Thyroid gland (tissue), 4 donors: ENCODE measurements at regions not wholly inside any gene's neighbourhood (a gene's known extent, or its start where the extent isn't known, plus 50 kb on each side); places are given as distances from the start of the nearest gene placed in this dataset.

Experiments used
- DNase-seq, 2 donors: peaks; one replicate each; pipeline ENCODE4 v3.0.0-alpha.2; 2019
- H3K27ac ChIP-seq, 3 donors: fragments of 200-600 bp; sonication (generic); 1 replicate in 2 of 3; 2 replicates in 1 of 3; pipeline ENCODE4 v1.5.1; 2016 to 2019; ENCODE audit warnings: mild to moderate bottlenecking in 1 of 3, moderate library complexity in 1 of 3
- H3K27me3 ChIP-seq: fragments of 200-600 bp; sonication (generic); one replicate; pipeline ENCODE4 v1.5.1; 2019
- H3K36me3 ChIP-seq, 2 donors: fragments of 200-600 bp; sonication (generic); one replicate each; pipeline ENCODE4 v1.5.1; 2016 to 2019
- H3K4me1 ChIP-seq, 2 donors: fragments of 200-600 bp; sonication (generic); one replicate each; pipeline ENCODE4 v1.5.1; 2017 to 2019
- H3K4me3 ChIP-seq, 3 donors: fragments of 200-600 bp; sonication (generic); replicated peaks in 1 of 3; 1 replicate in 2 of 3; 2 replicates in 1 of 3; pipeline ENCODE4 v1.5.1; 2016; ENCODE audit warnings: mild to moderate bottlenecking in 1 of 3
- H3K9me3 ChIP-seq: fragments of 200-600 bp; sonication (generic); one replicate; pipeline ENCODE4 v1.5.1; 2017
- POLR2A ChIP-seq, 2 donors: fragments of 450-650 bp; IDR thresholded peaks; one replicate each; pipeline ENCODE4 v1.6.1; 2017; ENCODE audit warnings: antibody characterized with exemption in 2 of 2, mild to moderate bottlenecking in 2 of 2, moderate library complexity in 1 of 2
- WGBS, 2 donors: methylation state at CpG; one replicate each; pipeline ENCODE4 v1.1.5; 2017; 5-methylcytosine and 5-hydroxymethylcytosine counted together
- intact Hi-C: fragments of 100-400 bp; cut with DNase I; formaldehyde crosslinking; loops from one replicate; pipeline ENCODE4 v1.15.1; 2023
- TF ChIP-seq, protein P1 (sequence below), 6 experiments: fragments of 200-600 bp in 3 of 6; fragments of 450-650 bp in 3 of 6; sonication (generic) in 3 of 6; IDR thresholded peaks; one replicate each; pipeline ENCODE4 v1.5.1; 2016 to 2019; ENCODE audit warnings: antibody characterized with exemption in 6 of 6, mild to moderate bottlenecking in 2 of 6, inconsistent platforms in 1 of 6, moderate library complexity in 1 of 6

GRCh38 chr1:185453496-185454192 is 136.6 kb upstream of the IVNS1ABP start:
- no peak for TF ChIP-seq POLR2A (IDR thresholded peaks at IDR 0.05)
- DNase-seq = no peak
- Histone ChIP-seq H3K4me3 (no peak overlapping the region), H3K36me3 (no peaks in the 10 kb centered on the region), H3K4me1 (no peaks in the 10 kb centered on the region), H3K27ac (no peak overlapping the region), H3K27me3 (no peaks in the 10 kb centered on the region), H3K9me3 (no peaks in the 10 kb centered on the region)
- intact Hi-C loops = no loop called here
- WGBS, 2 donors = 86 to 92% methylated on average over 7 of the region's 7 CpGs

DNA sequence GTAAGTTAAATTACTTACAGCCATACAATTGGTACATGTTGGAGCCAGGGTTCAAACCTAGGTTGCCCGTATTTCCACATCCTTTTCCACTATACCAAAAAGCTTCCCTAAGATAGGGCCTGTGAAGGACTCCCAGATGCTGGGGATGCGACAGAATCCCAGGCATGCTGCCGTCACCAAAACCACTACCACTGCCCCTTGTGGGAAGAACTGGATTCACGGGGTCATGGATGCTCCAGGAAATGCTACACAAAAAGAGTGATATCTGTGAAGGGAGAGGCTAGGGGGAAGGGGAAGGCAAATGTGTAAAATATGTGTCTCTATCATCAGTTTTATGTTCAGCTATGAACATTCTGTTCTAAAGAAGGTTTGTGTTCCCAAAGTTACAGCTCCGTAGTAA is 133.9 kb upstream of the IVNS1ABP start:
- TF ChIP-seq POLR2A (IDR thresholded peaks at IDR 0.05) = no peak
- TF ChIP-seq, protein P1, sequence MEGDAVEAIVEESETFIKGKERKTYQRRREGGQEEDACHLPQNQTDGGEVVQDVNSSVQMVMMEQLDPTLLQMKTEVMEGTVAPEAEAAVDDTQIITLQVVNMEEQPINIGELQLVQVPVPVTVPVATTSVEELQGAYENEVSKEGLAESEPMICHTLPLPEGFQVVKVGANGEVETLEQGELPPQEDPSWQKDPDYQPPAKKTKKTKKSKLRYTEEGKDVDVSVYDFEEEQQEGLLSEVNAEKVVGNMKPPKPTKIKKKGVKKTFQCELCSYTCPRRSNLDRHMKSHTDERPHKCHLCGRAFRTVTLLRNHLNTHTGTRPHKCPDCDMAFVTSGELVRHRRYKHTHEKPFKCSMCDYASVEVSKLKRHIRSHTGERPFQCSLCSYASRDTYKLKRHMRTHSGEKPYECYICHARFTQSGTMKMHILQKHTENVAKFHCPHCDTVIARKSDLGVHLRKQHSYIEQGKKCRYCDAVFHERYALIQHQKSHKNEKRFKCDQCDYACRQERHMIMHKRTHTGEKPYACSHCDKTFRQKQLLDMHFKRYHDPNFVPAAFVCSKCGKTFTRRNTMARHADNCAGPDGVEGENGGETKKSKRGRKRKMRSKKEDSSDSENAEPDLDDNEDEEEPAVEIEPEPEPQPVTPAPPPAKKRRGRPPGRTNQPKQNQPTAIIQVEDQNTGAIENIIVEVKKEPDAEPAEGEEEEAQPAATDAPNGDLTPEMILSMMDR (IDR thresholded peaks at IDR 0.05) = no peak
- intact Hi-C loops = no loop called here
- Histone ChIP-seq H3K9me3 (no peaks in the 10 kb centered on the region), H3K4me3 (no peak overlapping the region), H3K36me3 (no peaks in the 10 kb centered on the region), H3K27me3 (no peaks in the 10 kb centered on the region), H3K4me1 (no peaks in the 10 kb centered on the region), H3K27ac (no peak overlapping the region)
- WGBS, 2 donors = 78 to 87% methylated on average over 5 of the region's 5 CpGs
- DNase-seq = no peak

GRCh38 chr1:185450060-185450788 is 133.2 kb upstream of the IVNS1ABP start:
- intact Hi-C loops = no loop called here
- H3K4me3 ChIP-seq = no peak overlapping the region
- H3K36me3 ChIP-seq = no peaks in the 10 kb centered on the region
- no peaks in the 10 kb centered on the region for H3K4me1 ChIP-seq
- no peaks in the 10 kb centered on the region for H3K9me3 ChIP-seq
- no peak overlapping the region for H3K27ac ChIP-seq
- H3K27me3 ChIP-seq = no peaks in the 10 kb centered on the region
- TF ChIP-seq POLR2A (IDR thresholded peaks at IDR 0.05) = no peak
- TF ChIP-seq, protein P1 (IDR thresholded peaks at IDR 0.05) = no peak
- 95 to 99% methylated on average over 3 of the region's 3 CpGs for WGBS, 2 donors
- no peak for DNase-seq

DNA sequence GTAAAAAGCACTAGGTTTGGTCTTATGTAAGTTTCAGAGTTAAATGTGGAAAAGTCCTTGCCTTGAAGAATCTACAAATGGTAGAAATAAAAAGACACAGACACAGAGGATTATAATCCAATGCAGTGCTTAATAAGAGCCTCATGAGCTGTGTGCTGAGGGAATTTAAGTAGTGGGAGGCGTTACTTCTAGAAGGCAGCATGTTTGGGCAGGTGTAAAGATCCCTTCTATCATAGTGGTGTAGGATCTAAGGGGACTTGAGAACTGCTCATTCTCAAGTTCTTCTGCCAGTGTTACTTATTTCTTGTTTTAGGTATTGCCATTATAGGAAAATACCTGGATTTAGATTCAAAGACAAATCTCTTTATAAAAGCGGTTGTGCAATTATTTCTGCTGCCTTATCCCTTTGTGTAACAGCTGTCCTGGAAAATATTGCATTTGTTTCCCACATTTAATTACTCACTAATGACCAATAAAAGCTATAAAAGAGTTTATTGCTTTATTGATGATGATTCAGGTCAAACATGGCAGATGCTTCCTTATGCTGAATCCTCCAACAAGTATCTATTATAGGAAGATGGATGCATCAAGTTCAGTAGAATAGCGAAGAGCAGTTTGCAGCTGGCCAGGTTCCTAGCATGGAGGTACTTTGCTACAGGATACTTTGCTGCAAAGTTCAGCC is 132.5 kb upstream of the IVNS1ABP start:
- Histone ChIP-seq H3K27ac (no peak overlapping the region), H3K4me3 (no peak overlapping the region), H3K27me3 (no peaks in the 10 kb centered on the region), H3K4me1 (no peaks in the 10 kb centered on the region), H3K36me3 (no peaks in the 10 kb centered on the region), H3K9me3 (no peaks in the 10 kb centered on the region)
- intact Hi-C loops = no loop called here
- 97% methylated on average over 3 of the region's 3 CpGs for WGBS, 2 donors
- DNase-seq = no peak
- no peak for TF ChIP-seq POLR2A (IDR thresholded peaks at IDR 0.05)
- TF ChIP-seq, protein P1 (IDR thresholded peaks at IDR 0.05) = no peak

- no peak for DNase-seq
- H3K36me3 ChIP-seq = no peaks in the 10 kb centered on the region
- WGBS, 2 donors = 84 to 86% methylated on average over 3 of the region's 3 CpGs
These were observed 131.6 kb upstream of the IVNS1ABP start for GRCh38 chr1:185448591-185449186.

More at GRCh38 chr1:185448591-185449186, 131.6 kb upstream of the IVNS1ABP start:
- intact Hi-C loops = no loop called here
- no peak overlapping the region for H3K27ac ChIP-seq
- no peaks in the 10 kb centered on the region for H3K27me3 ChIP-seq
- H3K9me3 ChIP-seq = no peaks in the 10 kb centered on the region
- no peak for TF ChIP-seq POLR2A (IDR thresholded peaks at IDR 0.05)
- TF ChIP-seq, protein P1 (IDR thresholded peaks at IDR 0.05) = no peak
- H3K4me1 ChIP-seq = no peaks in the 10 kb centered on the region
- no peak overlapping the region for H3K4me3 ChIP-seq
